AG08396 (cell line): ENCODE measurements at regions not wholly inside any gene's neighbourhood (a gene's known extent, or its start where the extent isn't known, plus 50 kb on each side); places are given as distances from the start of the nearest gene placed in this dataset.

ENCODE experiments used
- DNase-seq: peaks from one replicate; pipeline ENCODE4 v3.0.0; 2012; ENCODE audit warnings: low spot score, mixed read lengths

DNA sequence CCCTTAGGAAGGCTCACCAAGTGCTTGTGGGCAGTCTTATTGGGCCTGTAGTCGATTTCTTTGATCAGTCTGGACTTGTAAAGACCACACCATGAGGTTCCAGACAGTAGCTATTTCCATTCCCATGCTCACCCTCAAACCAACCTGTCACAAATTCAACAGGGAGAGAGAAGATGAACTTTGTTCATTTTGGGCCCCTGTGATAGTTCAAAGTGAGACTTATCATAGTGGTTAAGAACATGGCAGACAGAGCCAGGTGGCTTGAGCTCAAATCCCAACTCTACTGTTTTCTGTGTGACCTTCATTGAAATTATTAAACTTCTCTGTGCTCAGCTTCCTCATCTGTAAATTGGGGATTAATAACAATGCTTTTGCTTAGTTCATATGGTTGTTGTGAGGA lies 53.9 kb upstream of the CTLA4 start:
- no peak for DNase-seq

DNA sequence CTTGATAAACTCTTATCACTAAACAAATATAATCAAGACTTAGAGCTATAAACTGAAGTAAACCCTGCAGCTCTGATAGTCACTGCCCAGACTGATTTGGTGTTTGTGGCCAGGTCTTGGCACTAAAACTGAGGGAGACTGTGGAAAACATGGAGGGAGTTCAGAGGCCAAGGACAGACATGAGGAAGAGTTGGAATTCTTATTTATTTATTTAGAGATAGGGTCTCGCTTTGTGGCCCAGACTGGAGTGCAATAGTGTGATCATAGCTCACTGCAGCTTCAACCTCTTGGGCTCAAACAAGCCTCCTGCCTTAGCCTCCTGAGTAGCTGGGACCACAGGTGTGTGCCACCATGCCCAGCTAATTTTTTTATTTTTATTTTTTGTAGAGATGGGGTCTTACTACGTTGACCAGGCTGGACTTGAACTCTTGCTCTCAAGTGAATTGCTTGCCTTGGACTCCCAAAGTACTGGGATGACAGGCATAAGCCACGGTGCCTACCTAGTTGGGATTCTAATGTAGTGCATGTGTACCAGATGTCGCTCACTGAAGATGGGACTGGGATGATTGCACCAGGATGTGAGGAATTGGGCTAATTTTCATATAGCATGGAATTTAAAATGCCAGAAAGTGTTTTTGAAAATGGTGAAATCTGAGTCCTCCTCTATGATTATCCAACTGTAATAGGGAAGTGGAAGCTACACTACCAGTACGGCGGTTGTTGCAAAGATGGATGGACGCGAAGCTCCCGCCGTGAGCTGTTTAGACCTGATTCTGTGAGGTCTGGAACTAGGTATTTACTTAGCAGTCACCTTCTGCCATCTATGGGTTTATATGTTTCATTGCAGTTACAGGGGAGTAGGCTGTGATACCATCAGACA lies 52.7 kb upstream of the CTLA4 start:
- DNase-seq, result peak; percentile 72

DNA sequence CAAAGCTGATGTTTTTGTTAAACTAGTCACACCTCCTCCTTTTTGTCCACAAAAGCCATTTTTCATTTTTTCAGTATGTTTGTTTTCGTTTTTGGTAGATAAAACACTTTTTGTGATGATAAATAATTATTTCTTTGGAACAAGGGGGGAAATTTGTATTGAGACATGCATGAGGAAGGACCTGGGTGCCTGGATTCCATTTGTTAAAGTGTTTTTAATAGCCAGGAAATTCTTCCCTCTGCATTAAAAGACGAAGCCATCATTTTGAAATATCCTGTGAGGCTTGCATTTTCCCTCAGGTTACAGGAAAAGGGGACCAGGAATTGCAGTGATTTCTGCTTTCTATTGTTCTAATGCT lies 52.1 kb upstream of the CTLA4 start:
- no peak for DNase-seq

DNA sequence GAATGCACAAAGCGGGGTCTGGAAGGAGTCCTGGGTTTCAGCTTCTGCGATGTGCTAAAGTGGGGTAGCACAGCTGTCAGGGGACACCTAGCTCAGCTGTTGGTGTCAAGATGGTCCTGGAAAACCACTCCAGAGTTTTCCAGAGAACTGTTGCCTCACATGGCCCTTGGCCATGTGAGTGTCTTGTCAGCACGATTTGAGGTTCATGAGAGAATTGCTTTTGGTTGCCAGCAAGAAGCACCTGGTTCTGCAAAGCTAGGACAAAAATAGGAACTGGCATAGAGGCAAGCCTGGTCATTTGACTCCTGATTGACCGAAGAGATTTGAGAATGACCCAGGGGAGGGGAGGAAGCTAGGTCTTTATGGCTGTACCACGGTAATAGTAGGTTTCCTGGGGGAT lies 50.4 kb upstream of the CTLA4 start:
- no peak for DNase-seq
